Panc1 (cell line): ENCODE measurements at regions not wholly inside any gene's neighbourhood (a gene's known extent, or its start where the extent isn't known, plus 50 kb on each side); places are given as distances from the start of the nearest gene placed in this dataset.

Source experiments
- ATAC-seq: fragments of 200-7000 bp; cut with Tn5 transposase; 2 replicates; pipeline ENCODE4 v1.9.1; 2020; ENCODE audit warnings: mild to moderate bottlenecking, moderate library complexity
- BruUV-seq: library from RNA; stranded (reverse); fragments of 400-500 nt; replicated peaks from 2 replicates; lab custom pipeline; 2021; lab: Mats Ljungman, UMichigan
- CTCF ChIA-PET: fragments of 300-600 bp; sonication (Branson Sonifier 250); formaldehyde crosslinking; loops from one replicate; lab custom pipeline; 2022; ENCODE audit warnings: antibody characterized with exemption; lab: Charles Lee
- POLR2A ChIA-PET: fragments of 300-600 bp; sonication (Branson Sonifier 250); formaldehyde crosslinking; loops from one replicate; lab custom pipeline; 2022; ENCODE audit warnings: antibody characterized with exemption; lab: Charles Lee
- DNase-seq: peaks from one replicate; pipeline ENCODE4 v3.0.0-alpha.2; 2010; ENCODE audit warnings: low read depth, low spot score
- H3K27ac ChIP-seq: 2 replicates; pipeline ENCODE4 v1.5.1; 2011; ENCODE audit warnings: mild to moderate bottlenecking, low read length, inconsistent platforms
- H3K27me3 ChIP-seq: fragments of 200-500 bp; sonication (Bioruptor generic); 2 replicates; pipeline ENCODE4 v1.6.0; 2014; ENCODE audit warnings: low read length, inconsistent platforms; ENCODE audit not compliant: control insufficient read depth, insufficient read depth
- H3K36me3 ChIP-seq: fragments of 200-500 bp; sonication (Bioruptor generic); 2 replicates; pipeline ENCODE4 v1.5.1; 2014; ENCODE audit warnings: inconsistent platforms, mild to moderate bottlenecking, low read length, moderate library complexity; ENCODE audit not compliant: control insufficient read depth, insufficient read depth
- H3K4me1 ChIP-seq: 2 replicates; pipeline ENCODE4 v1.5.1; 2011; ENCODE audit warnings: inconsistent platforms, mild to moderate bottlenecking, low read length, moderate library complexity; ENCODE audit not compliant: control insufficient read depth, insufficient read depth
- H3K4me3 ChIP-seq, 2 experiments: 2 replicates each; pipeline ENCODE4 v1.5.1; 2011 to 2012; ENCODE audit warnings: low read depth in 2 of 2, low read length in 2 of 2, mild to moderate bottlenecking in 2 of 2, inconsistent platforms in 1 of 2, moderate library complexity in 1 of 2
- H3K9me3 ChIP-seq: fragments of 200-500 bp; sonication (Bioruptor generic); 2 replicates; pipeline ENCODE4 v1.5.1; 2014; ENCODE audit warnings: low read depth, mild to moderate bottlenecking, inconsistent platforms, low read length, moderate library complexity; ENCODE audit not compliant: control insufficient read depth, insufficient read depth
- POLR2AphosphoS5 ChIP-seq: IDR thresholded peaks from 2 replicates; pipeline ENCODE4 v1.6.1; 2012; ENCODE audit warnings: mild to moderate bottlenecking, low read depth, low read length, moderate library complexity
- SIN3A ChIP-seq: IDR thresholded peaks from 2 replicates; pipeline ENCODE4 v1.6.1; 2012; ENCODE audit warnings: low read depth, mild to moderate bottlenecking, low read length, moderate library complexity, borderline replicate concordance; ENCODE audit not compliant: insufficient read depth
- TCF7L2 ChIP-seq: IDR thresholded peaks from 2 replicates; pipeline ENCODE4 v1.6.1; 2011; ENCODE audit warnings: mild to moderate bottlenecking, low read depth, low read length, inconsistent platforms
- in situ Hi-C: cut with HindIII; loops from 2 replicates; pipeline ENCODE4 v1.10.0; 2016; ENCODE audit warnings: low sequenced_read_pairs, low pct_unique_long_range_greater_than_20kb
- intact Hi-C: fragments of 100-400 bp; cut with micrococcal nuclease; formaldehyde crosslinking; loops from one replicate; pipeline ENCODE4 v1.10.0; 2022; ENCODE audit not compliant: unreplicated experiment
- TF ChIP-seq, protein P1 (sequence below): fragments of 450-650 bp; IDR thresholded peaks from 2 replicates; pipeline ENCODE4 v1.5.1; 2017; ENCODE audit warnings: mild to moderate bottlenecking
- TF ChIP-seq, protein P2 (sequence below), 2 experiments: IDR thresholded peaks; 2 replicates each; pipeline ENCODE4 v1.6.1; 2011 to 2012; ENCODE audit warnings: low read depth in 2 of 2, control low read depth in 1 of 2, low read length in 1 of 2, mild to moderate bottlenecking in 1 of 2, moderate library complexity in 1 of 2; ENCODE audit not compliant: insufficient read depth in 1 of 2

DNA sequence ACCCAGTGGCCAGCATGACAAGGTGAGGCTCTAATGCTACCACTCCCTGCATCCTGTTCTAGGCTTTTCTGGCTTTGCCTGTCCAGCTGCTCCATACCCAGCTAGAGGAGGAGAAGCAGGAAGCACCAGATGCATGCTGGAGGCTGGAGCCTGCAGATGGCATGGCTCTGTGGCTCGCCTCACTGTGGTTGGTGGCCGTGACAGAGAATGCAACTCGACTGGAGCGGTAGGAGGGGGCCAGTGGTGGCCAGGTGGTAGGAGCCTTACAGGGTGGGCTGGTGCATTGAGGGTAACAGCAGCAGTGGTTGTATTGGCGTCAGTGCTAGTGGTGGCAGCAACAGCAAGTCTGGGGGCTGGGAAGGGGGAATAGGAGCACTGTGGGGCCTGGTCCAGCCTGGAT, 128.6 kb downstream of the ZNF248 start:
- POLR2A ChIA-PET = no interaction called here
- Histone ChIP-seq H3K27me3 (no peaks in the 10 kb centered on the region), H3K9me3 (no peaks in the 10 kb centered on the region), H3K4me1 (no peaks in the 10 kb centered on the region), H3K36me3 (no peaks in the 10 kb centered on the region), H3K4me3 (no peak overlapping the region), H3K27ac (no peak overlapping the region)
- CTCF ChIA-PET = no interaction called here
- intact Hi-C loops = no loop called here
- no peak for DNase-seq
- no peak for ATAC-seq
- in situ Hi-C loops = no loop called here
- no TSS peak for BruUV-seq
- TF ChIP-seq TCF7L2 (no peak), POLR2AphosphoS5 (no peak), SIN3A (no peak)
- TF ChIP-seq, protein P1, sequence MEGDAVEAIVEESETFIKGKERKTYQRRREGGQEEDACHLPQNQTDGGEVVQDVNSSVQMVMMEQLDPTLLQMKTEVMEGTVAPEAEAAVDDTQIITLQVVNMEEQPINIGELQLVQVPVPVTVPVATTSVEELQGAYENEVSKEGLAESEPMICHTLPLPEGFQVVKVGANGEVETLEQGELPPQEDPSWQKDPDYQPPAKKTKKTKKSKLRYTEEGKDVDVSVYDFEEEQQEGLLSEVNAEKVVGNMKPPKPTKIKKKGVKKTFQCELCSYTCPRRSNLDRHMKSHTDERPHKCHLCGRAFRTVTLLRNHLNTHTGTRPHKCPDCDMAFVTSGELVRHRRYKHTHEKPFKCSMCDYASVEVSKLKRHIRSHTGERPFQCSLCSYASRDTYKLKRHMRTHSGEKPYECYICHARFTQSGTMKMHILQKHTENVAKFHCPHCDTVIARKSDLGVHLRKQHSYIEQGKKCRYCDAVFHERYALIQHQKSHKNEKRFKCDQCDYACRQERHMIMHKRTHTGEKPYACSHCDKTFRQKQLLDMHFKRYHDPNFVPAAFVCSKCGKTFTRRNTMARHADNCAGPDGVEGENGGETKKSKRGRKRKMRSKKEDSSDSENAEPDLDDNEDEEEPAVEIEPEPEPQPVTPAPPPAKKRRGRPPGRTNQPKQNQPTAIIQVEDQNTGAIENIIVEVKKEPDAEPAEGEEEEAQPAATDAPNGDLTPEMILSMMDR = no peak
- TF ChIP-seq, protein P2, sequence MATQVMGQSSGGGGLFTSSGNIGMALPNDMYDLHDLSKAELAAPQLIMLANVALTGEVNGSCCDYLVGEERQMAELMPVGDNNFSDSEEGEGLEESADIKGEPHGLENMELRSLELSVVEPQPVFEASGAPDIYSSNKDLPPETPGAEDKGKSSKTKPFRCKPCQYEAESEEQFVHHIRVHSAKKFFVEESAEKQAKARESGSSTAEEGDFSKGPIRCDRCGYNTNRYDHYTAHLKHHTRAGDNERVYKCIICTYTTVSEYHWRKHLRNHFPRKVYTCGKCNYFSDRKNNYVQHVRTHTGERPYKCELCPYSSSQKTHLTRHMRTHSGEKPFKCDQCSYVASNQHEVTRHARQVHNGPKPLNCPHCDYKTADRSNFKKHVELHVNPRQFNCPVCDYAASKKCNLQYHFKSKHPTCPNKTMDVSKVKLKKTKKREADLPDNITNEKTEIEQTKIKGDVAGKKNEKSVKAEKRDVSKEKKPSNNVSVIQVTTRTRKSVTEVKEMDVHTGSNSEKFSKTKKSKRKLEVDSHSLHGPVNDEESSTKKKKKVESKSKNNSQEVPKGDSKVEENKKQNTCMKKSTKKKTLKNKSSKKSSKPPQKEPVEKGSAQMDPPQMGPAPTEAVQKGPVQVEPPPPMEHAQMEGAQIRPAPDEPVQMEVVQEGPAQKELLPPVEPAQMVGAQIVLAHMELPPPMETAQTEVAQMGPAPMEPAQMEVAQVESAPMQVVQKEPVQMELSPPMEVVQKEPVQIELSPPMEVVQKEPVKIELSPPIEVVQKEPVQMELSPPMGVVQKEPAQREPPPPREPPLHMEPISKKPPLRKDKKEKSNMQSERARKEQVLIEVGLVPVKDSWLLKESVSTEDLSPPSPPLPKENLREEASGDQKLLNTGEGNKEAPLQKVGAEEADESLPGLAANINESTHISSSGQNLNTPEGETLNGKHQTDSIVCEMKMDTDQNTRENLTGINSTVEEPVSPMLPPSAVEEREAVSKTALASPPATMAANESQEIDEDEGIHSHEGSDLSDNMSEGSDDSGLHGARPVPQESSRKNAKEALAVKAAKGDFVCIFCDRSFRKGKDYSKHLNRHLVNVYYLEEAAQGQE (IDR thresholded peaks at IDR 0.05; ENCODE audit: insufficient read depth in 1 of 2, low read depth in 2 of 2, low read length in 1 of 2) = no peak

DNA sequence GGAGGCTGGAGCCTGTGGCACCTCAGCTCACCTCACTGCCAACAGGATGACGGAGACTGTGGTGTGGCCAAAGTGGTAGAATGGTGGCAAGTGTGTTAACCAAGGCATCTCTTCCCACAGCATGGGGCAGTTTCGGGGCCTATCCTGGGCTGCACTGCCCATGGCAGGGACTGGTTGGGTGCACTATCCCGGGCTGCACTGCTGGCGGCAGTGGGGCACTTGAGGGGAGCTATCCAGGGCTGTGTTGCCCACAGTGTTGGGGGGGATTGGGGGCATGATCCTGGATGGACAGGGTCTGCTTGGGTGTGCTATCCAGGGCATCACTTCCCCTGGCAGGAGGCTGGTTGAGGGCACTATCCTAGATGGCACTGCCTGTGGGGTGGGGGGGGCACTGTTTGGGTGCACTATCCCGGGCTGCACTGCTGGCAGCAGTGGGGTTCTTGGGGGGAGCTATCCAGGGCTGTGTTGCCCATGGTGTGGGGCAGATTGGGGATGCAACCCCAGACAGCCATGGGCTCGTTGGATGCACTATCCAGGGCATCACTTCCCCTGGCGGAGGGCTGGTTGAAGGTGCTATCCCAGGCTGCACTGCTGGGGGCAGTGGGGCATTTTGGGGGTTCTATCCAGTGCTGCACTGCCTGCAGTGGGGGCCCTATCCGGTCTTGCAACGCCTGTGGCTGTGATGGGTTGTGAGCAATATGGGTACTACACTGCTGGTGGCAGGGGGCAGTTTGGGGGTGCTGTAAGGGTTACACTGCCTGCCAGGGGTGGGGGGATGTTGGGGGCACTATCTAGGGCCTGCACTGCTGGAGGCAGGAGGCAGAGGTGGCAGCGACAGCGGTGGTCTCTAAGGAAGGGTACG, 129.7 kb downstream of the ZNF248 start:
- in situ Hi-C loops = no loop called here
- H3K4me1 ChIP-seq = no peaks in the 10 kb centered on the region
- H3K27me3 ChIP-seq = no peaks in the 10 kb centered on the region
- DNase-seq = no peak
- ChIA-PET CTCF (no interaction called here), POLR2A (no interaction called here)
- ATAC-seq = no peak
- intact Hi-C loops = no loop called here
- no peaks in the 10 kb centered on the region for H3K9me3 ChIP-seq
- no peak overlapping the region for H3K4me3 ChIP-seq
- no peaks in the 10 kb centered on the region for H3K36me3 ChIP-seq
- no peak for TF ChIP-seq POLR2AphosphoS5
- TF ChIP-seq, protein P2 (IDR thresholded peaks at IDR 0.05; ENCODE audit: insufficient read depth in 1 of 2, low read depth in 2 of 2, low read length in 1 of 2) = no peak
- TF ChIP-seq, protein P1 = no peak
- no peak for TF ChIP-seq SIN3A
- TF ChIP-seq TCF7L2 = no peak
- BruUV-seq = no TSS peak
- H3K27ac ChIP-seq = no peak overlapping the region
